GM20431 (cell line): ENCODE measurements at regions not wholly inside any gene's neighbourhood (a gene's known extent, or its start where the extent isn't known, plus 50 kb on each side); places are given as distances from the start of the nearest gene placed in this dataset.

ENCODE experiments used
- in situ Hi-C: fragments of 300-500 bp; cut with MseI, MboI; formaldehyde crosslinking; loops from one replicate; pipeline ENCODE4 v1.15.0; 2020; ENCODE audit warnings: low sequenced_read_pairs; ENCODE audit not compliant: unreplicated experiment

GRCh38 chr2:195428673-195429072 lies 228.4 kb upstream of the SLC39A10 start:
- in situ Hi-C loops: no loop called here

GRCh38 chr2:195425328-195425727 lies 231.7 kb upstream of the SLC39A10 start:
- in situ Hi-C loops: no loop called here

- in situ Hi-C loops: no loop called here
Observed at GRCh38 chr2:195419033-195419432, 238.0 kb upstream of the SLC39A10 start.

- in situ Hi-C loops: no loop called here
Observed at GRCh38 chr2:195414537-195415100, 242.4 kb upstream of the SLC39A10 start.

GRCh38 chr2:195413944-195414343 lies 243.1 kb upstream of the SLC39A10 start:
- in situ Hi-C loops: no loop called here

- in situ Hi-C loops: no loop called here
Observed at GRCh38 chr2:195413422-195413821, 243.6 kb upstream of the SLC39A10 start.

- in situ Hi-C loops: no loop called here
Observed at GRCh38 chr2:195411219-195411687, 245.8 kb upstream of the SLC39A10 start.

- in situ Hi-C loops: no loop called here
Observed at GRCh38 chr2:195410074-195410671, 246.9 kb upstream of the SLC39A10 start.

GRCh38 chr2:195408811-195409210 lies 248.2 kb upstream of the SLC39A10 start:
- in situ Hi-C loops: no loop called here

- in situ Hi-C loops: no loop called here
Observed at GRCh38 chr2:195408196-195408595, 248.8 kb upstream of the SLC39A10 start.

- in situ Hi-C loops: no loop called here
Observed at GRCh38 chr2:195407783-195408182, 249.2 kb upstream of the SLC39A10 start.

- in situ Hi-C loops: no loop called here
Observed at GRCh38 chr2:195406886-195407603, 250.0 kb upstream of the SLC39A10 start.

GRCh38 chr2:195404651-195405050 lies 252.4 kb upstream of the SLC39A10 start:
- in situ Hi-C loops: no loop called here

GRCh38 chr2:195396479-195396878 lies 260.5 kb upstream of the SLC39A10 start:
- in situ Hi-C loops: no loop called here

GRCh38 chr2:195395362-195395761 lies 261.7 kb upstream of the SLC39A10 start:
- in situ Hi-C loops: no loop called here

GRCh38 chr2:195392446-195393336 lies 264.3 kb upstream of the SLC39A10 start:
- in situ Hi-C loops: no loop called here

GRCh38 chr2:195390686-195391321 lies 266.2 kb upstream of the SLC39A10 start:
- in situ Hi-C loops: no loop called here

- in situ Hi-C loops: no loop called here
Observed at GRCh38 chr2:195388028-195388427, 269.0 kb upstream of the SLC39A10 start.

GRCh38 chr2:195382186-195382585 lies 274.8 kb upstream of the SLC39A10 start:
- in situ Hi-C loops: no loop called here
